UCSD-AML1 (cell line): ENCODE measurements at regions not wholly inside any gene's neighbourhood (a gene's known extent, or its start where the extent isn't known, plus 50 kb on each side); places are given as distances from the start of the nearest gene placed in this dataset.

Source experiments
- DNase-seq: peaks from one replicate; lab custom pipeline; 2025; ENCODE audit not compliant: unreplicated experiment; lab: John Stamatoyannopoulos, UW

DNA sequence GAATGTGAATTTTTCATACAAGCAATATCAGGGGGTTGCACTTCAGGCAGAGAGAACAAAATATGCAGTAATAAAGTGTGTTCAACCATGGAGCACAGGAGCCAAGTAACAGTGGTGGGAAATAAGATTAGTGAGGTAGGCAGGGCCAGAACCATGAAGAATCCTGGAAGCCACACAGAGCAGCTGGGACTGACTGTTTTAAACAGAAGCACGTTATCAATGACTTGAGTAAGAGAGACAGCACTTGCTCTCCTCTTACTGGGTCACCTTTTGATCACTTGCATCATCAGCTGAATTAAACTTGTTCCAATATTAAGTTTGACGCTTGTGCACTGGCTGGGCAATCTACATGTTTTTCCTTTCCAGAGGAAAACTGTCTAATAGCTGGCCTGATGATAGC lies 238.5 kb downstream of the TBX18 start:
- DNase-seq, result no peak

DNA sequence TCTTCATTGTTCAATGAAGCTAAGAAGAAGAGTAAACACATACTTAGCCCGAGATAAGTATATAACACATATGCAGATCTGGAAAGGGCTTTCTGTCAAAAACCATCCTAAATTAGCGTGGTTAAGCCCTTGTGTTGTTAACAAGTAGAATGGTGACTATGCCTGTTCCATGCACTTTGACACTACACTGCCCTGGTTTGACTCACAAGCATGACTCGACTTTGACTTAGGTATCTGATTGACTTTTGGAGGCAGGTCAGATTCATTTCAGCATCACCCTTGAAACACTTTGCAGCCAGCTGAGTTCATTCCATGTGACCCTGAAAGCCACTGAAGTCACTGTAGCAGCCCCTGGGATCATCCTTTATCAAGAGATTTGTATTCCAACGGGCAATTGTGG lies 239.8 kb downstream of the TBX18 start:
- no peak for DNase-seq

DNA sequence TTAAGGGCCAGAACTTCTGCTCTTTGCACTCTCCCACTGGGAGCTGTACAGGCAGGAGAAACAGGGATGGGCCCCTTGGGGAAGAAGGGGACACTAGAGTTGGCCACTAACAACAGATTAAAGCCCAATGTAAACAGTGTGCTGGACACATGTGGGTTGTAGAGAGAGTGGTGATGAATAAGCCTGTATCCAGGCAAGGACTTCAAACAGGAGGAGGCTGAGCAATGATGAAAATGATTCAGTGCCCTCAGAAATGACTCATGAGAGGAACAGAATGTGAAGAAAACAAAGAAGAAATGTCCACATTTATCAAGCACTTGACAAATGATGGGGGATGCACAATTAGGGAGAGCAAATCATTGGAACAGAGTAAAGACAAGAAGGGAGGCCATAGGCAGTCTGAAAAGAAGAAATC lies 242.3 kb downstream of the TBX18 start:
- DNase-seq, result no peak

DNA sequence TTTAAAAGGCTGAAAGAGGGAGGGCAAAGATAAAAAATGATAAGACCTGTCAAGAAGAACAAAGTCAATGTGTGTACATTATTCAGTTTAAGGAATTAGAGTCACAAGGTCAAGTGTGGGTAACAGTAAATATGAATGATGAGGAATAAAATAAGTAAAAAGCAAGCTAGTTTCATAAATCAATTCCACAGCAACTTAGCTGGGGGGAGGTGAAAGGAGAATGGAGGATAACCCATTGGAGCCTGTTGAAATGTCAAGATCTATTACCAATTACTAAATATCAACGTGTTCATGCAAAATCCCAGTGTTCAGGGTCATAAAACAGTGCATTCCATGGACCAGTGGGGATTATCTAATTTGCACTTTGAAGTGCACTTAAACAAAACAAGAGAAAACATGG lies 242.9 kb downstream of the TBX18 start:
- no peak for DNase-seq

GRCh38 chr6:84517741-84518530 lies 246.5 kb downstream of the TBX18 start:
- DNase-seq, result no peak

GRCh38 chr6:84516154-84516553 lies 248.2 kb downstream of the TBX18 start:
- no peak for DNase-seq

DNA sequence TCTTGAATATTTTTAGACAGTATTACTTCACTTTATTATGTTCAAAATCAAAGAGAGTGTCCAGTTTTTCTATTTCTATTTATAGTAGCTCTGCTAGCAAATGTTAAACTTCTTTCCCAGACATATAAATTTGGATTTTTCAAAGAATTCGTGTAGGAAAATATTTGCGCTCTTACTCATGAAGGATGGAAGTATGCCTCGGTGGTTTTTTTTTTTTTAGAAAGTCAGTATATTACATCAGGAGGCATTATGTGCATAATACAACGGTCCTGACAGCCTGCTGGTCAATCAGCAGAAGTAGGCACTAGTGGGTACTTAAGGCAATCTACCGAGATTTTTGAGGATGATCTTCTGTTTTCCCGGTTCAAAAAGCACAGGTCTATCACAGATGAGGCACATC lies 249.3 kb downstream of the TBX18 start:
- DNase-seq, result no peak

DNA sequence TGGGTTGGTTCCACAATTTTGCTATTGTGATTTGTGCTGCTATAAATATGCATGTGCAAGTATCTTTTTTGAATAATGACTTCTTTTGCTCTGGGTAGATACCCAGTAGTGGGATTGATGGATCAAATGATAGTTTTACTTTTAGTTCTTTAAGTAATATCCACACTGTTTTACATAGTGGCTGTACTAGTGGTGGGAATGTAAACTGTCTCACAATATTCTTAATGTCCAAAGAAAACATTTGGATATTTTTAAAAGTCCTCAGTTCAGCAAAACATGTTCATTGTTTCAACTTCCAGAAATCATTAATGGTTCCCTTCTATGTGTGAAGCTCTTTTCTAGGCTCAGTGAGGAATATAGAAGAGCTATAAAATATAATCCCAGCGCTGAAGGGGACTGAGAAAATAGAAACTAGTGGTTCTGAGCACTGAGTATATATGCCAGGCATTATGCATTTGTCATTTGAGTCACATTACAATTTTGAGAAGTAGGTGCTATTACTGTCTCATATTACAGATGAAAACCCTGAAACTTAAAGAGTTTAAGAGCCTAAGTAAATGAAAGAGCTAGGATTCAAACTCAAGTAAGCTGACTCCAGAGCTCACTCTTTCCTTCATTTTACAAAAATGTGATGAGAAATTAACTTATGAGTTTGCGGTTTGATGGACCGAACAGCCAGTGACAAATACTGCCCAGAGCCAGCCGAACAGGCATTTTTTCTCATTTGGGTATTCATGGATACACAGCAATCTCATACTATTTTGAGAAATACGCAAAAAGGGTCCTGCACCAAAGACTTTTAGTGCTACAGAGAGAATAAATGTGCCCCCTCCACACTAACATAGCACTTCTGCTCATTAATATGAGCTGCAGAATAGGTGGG lies 250.1 kb downstream of the TBX18 start:
- DNase-seq, result no peak

GRCh38 chr6:84512391-84512790 lies 252.0 kb downstream of the TBX18 start:
- DNase-seq, result no peak

DNA sequence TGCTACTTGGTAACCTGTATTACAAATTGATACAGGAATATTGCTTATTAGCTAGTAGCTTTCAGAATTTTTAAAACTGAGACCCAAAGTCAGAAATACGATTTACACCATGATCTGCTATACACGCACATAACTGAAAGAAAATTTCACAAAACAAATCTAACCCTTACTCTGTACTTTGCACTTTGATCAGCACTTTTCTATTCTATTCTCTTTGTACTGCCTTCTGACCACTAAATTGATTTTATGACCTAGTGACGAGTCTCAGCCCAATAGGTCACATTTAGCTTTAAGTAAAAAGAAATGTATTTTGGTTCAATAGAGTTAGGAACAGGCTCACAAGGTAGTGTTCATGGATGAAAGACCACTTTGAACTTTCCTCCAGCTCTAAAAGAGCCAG lies 252.5 kb downstream of the TBX18 start:
- DNase-seq, result no peak

- DNase-seq, result no peak
Measured at GRCh38 chr6:84508981-84509380, 255.4 kb downstream of the TBX18 start.

GRCh38 chr6:84508334-84508733 lies 256.1 kb downstream of the TBX18 start:
- DNase-seq, result no peak

DNA sequence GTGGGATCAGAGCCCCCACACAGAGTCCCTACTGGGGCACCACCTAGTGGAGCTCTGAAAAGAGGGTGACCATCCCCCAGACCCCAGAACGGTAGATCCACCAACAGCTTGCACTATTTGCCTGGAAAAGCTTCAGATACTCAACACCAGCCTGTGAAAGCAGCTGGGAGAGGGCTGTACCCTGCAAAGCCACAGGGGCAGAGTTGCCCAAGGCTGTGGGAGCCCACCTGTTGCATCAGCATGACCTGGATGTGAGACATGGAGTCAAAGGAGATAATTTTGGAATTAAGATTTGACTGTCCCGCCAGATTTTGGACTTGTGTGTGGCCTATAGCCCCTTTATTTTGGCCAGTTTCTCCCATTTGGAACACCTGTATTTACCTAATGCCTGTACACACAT lies 260.4 kb downstream of the TBX18 start:
- no peak for DNase-seq

DNA sequence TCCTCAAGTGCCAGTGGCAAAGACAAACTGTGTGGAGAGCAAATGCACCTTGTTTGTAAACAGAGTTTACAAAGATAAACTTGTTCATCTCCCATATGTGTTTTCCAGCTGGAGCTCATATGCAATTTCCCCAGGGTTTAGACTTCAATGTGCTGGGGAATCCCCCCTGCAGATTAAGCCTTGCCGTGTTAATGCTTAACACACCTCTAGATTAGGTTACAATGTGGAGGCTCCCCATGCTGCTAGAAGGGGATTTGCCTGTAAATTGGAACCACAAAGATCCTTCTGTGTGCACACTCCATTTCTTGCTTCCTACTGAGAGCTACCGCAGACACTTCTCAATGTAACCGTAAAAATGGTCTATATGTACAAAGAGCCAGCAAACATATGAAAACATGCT lies 263.1 kb downstream of the TBX18 start:
- no peak for DNase-seq

DNA sequence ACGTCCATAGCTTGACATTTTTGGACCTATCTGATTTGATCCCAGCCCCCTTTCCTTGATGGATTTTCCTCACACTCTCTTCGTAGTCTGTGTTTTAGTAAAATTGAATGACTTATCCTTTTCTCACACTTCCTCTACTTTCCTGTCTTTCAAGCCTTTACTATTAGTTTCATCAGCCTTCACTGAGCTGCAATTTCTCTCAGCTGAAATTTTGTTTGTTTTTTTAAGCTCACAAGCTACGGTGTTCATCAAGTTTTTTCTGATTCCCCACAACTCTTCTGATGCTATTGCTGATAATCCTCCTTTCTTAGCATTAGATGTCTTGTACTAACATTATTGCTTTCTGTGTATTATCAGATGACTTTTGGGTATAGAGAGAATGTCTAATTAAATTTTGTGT lies 263.7 kb downstream of the TBX18 start:
- DNase-seq, result no peak

GRCh38 chr6:84498905-84499304 lies 265.5 kb downstream of the TBX18 start:
- DNase-seq, result no peak

DNA sequence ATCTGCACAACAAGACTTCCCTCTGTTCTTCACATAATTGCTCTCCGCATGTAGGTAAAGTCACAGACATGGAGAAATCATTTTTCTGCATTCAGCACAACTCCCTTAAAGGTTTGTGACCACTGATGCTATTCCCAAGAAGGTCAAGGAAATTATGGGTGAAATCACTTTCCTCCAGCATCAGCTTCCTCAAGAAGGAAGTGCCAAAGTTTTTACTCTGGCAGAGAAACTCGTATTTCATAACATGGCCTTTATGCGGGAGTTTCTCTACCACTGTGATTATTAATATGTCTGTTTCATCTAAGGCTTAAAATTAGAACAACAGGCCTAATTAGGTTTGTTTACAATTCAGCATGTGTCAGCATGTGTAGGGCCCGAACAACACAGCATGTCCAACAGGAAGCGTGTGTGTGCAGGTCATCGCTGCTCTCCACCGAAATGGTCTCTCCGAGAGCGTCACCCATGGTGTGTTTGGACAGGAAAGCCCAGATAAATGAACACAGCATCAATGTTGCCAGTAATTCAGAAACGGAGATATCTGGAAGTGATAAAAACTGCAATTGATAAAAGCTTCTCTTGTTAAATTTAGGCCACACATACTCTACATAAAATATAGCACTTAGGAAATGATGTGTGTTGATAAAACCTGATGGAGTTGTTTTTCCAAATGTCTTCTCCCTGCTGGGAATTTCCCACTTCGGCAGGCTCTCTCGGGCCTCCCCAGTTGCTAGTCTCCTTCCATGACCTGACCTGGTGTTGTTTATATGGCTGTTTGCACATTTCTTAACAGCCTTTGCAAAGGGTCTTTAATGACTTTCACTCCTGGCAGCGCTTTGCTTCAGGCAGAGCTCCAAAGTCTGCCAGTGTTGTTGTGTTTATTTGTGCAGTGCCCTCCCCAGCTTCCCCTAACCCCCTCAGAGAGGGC lies 265.1 kb upstream of the CEP162 start:
- DNase-seq, result no peak

DNA sequence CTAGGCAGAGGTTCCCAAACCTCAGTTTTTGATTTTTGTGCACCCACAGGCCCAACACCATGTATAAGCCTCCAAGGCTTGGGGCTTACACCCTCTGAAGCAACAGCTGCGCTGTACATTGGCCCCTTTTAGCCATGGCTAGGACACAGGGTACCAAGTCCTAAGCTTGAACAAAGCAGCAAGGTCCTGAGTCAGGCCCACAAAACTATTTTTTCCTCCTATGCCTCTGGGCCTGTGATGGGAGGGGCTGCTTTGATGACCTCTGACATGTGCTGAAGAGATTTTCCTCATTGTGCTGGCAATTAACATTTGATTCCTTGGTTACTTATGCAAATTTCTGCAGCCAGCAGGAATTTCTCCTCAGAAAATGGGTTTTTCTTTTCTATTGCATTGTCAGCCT lies 262.2 kb upstream of the CEP162 start:
- no peak for DNase-seq

GRCh38 chr6:84486526-84486925 lies 259.1 kb upstream of the CEP162 start:
- DNase-seq, result no peak

- DNase-seq, result no peak
Measured at GRCh38 chr6:84469144-84469543, 241.7 kb upstream of the CEP162 start.

GRCh38 chr6:84467296-84467695 lies 239.9 kb upstream of the CEP162 start:
- no peak for DNase-seq
